HG03097 (cell line): ENCODE measurements at regions not wholly inside any gene's neighbourhood (a gene's known extent, or its start where the extent isn't known, plus 50 kb on each side); places are given as distances from the start of the nearest gene placed in this dataset.

Experiments
- ATAC-seq: cut with Tn5 transposase; IDR thresholded peaks from one replicate; pipeline ENCODE4 v1.9.1; 2021; ENCODE audit not compliant: unreplicated experiment, low FRiP score

- ATAC-seq = no peak
Observed at GRCh38 chr2:125041846-125042245, 1016.8 kb downstream of the CNTNAP5 start.

- no peak for ATAC-seq
Observed at GRCh38 chr2:125042727-125043126, 1017.6 kb downstream of the CNTNAP5 start.

GRCh38 chr2:125070726-125071505 is 1045.8 kb downstream of the CNTNAP5 start:
- no peak for ATAC-seq

GRCh38 chr2:125073440-125073839 is 1048.4 kb downstream of the CNTNAP5 start:
- no peak for ATAC-seq

GRCh38 chr2:125085904-125086303 is 1060.8 kb downstream of the CNTNAP5 start:
- no peak for ATAC-seq

- no peak for ATAC-seq
Observed at GRCh38 chr2:125086313-125087184, 1061.5 kb downstream of the CNTNAP5 start.

GRCh38 chr2:125092276-125093009 is 1067.4 kb downstream of the CNTNAP5 start:
- no peak for ATAC-seq

- ATAC-seq = no peak
Observed at GRCh38 chr2:125095826-125096225, 1070.7 kb downstream of the CNTNAP5 start.

- ATAC-seq = no peak
Observed at GRCh38 chr2:125106710-125107109, 1081.6 kb downstream of the CNTNAP5 start.

GRCh38 chr2:125107446-125107845 is 1082.4 kb downstream of the CNTNAP5 start:
- no peak for ATAC-seq

GRCh38 chr2:125108251-125108650 is 1083.2 kb downstream of the CNTNAP5 start:
- ATAC-seq = no peak

- no peak for ATAC-seq
Observed at GRCh38 chr2:125125902-125126301, 1100.8 kb downstream of the CNTNAP5 start.

GRCh38 chr2:125160947-125161346 is 1135.9 kb downstream of the CNTNAP5 start:
- ATAC-seq = no peak

GRCh38 chr2:125167152-125167551 is 1142.1 kb downstream of the CNTNAP5 start:
- no peak for ATAC-seq

GRCh38 chr2:125167820-125168219 is 1142.7 kb downstream of the CNTNAP5 start:
- ATAC-seq = no peak

- ATAC-seq = no peak
Observed at GRCh38 chr2:125168442-125168841, 1143.4 kb downstream of the CNTNAP5 start.

- no peak for ATAC-seq
Observed at GRCh38 chr2:125169022-125169763, 1144.1 kb downstream of the CNTNAP5 start.

- no peak for ATAC-seq
Observed at GRCh38 chr2:125169764-125170146, 1144.7 kb downstream of the CNTNAP5 start.

GRCh38 chr2:125172181-125172580 is 1147.1 kb downstream of the CNTNAP5 start:
- no peak for ATAC-seq

- no peak for ATAC-seq
Observed at GRCh38 chr2:125175415-125175814, 1150.3 kb downstream of the CNTNAP5 start.
